ENCODE measurements at regions not wholly inside any gene's neighbourhood (a gene's known extent, or its start where the extent isn't known, plus 50 kb on each side); places are given as distances from the start of the nearest gene placed in this dataset.

DNA sequence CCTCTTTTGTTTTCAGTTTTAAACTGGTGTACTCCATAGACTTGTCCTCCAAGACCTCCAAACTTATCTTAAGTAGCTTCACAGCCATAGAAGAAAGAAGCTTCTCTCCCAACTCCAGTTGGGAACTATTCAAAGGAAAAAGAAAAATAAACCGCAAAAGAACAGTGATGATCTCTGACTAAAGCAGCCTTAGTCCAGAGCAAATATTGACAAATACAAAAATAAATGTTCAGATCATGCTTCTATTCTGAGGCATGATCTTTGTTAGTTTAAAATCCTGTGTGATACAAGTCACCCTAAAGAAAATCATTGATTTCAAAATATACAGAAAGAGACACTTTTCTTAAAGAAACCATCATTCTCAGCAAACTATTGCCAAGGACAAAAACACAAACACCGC, 373.0 kb upstream of the SMIM30 start:
- TF ChIP-seq, protein P1, sequence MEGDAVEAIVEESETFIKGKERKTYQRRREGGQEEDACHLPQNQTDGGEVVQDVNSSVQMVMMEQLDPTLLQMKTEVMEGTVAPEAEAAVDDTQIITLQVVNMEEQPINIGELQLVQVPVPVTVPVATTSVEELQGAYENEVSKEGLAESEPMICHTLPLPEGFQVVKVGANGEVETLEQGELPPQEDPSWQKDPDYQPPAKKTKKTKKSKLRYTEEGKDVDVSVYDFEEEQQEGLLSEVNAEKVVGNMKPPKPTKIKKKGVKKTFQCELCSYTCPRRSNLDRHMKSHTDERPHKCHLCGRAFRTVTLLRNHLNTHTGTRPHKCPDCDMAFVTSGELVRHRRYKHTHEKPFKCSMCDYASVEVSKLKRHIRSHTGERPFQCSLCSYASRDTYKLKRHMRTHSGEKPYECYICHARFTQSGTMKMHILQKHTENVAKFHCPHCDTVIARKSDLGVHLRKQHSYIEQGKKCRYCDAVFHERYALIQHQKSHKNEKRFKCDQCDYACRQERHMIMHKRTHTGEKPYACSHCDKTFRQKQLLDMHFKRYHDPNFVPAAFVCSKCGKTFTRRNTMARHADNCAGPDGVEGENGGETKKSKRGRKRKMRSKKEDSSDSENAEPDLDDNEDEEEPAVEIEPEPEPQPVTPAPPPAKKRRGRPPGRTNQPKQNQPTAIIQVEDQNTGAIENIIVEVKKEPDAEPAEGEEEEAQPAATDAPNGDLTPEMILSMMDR (IDR thresholded peaks at IDR 0.05) = no peak
- TF ChIP-seq MXI1 (IDR thresholded peaks at IDR 0.05; ENCODE audit: low read depth, low read length) (no peak), YY1 (IDR thresholded peaks at IDR 0.05; ENCODE audit: low read depth) (no peak), SMC3 (IDR thresholded peaks at IDR 0.05; ENCODE audit: low read depth, low read length) (no peak), SIN3A (IDR thresholded peaks at IDR 0.05; ENCODE audit: borderline replicate concordance, low read depth, low read length) (no peak), EP300 (IDR thresholded peaks at IDR 0.05; ENCODE audit: borderline replicate concordance in 1 of 2, low read depth in 1 of 2, low read length in 1 of 2) (no peak)
- TF ChIP-seq, protein P2, sequence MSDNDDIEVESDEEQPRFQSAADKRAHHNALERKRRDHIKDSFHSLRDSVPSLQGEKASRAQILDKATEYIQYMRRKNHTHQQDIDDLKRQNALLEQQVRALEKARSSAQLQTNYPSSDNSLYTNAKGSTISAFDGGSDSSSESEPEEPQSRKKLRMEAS (IDR thresholded peaks at IDR 0.05; ENCODE audit: low read depth) = no peak
- TF ChIP-seq, protein P3, sequence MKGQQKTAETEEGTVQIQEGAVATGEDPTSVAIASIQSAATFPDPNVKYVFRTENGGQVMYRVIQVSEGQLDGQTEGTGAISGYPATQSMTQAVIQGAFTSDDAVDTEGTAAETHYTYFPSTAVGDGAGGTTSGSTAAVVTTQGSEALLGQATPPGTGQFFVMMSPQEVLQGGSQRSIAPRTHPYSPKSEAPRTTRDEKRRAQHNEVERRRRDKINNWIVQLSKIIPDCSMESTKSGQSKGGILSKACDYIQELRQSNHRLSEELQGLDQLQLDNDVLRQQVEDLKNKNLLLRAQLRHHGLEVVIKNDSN (IDR thresholded peaks at IDR 0.05; ENCODE audit: borderline replicate concordance, low read depth) = no peak
